K562 (cell line): ENCODE measurements at regions not wholly inside any gene's neighbourhood (a gene's known extent, or its start where the extent isn't known, plus 50 kb on each side); places are given as distances from the start of the nearest gene placed in this dataset.

Source experiments
- ATAC-seq: fragments of 200-7000 bp; cut with Tn5 transposase; 3 replicates; pipeline ENCODE4 v1.9.1; 2020; ENCODE audit warnings: moderate library complexity
- BruUV-seq: library from RNA; stranded (reverse); fragments of 400-500 nt; replicated peaks from 2 replicates; lab custom pipeline; 2021; lab: Mats Ljungman, UMichigan
- CTCF ChIA-PET: fragments of 300-600 bp; formaldehyde crosslinking; extraction: SDS; loops from one replicate; lab custom pipeline; 2021; ENCODE audit warnings: low intra/inter-chr PET ratio; lab: Yijun Ruan, JAX
- POLR2A ChIA-PET: fragments of 300-600, 350-650 bp; sonication (Branson Sonifier 250); formaldehyde crosslinking; extraction: SDS; loops from one replicate; lab custom pipeline; 2021; ENCODE audit warnings: antibody characterized with exemption, inconsistent platforms; lab: Yijun Ruan, JAX
- DNase-seq, 4 experiments: peaks; one replicate each; pipeline versions ENCODE4 v3.0.0 to v3.0.0-alpha.2; 2011 to 2018; ENCODE audit warnings: low spot score in 3 of 4, mixed read lengths in 3 of 4; ENCODE audit errors: extremely low read depth in 1 of 4
- FAIRE-seq: peaks from 2 replicates; lab custom pipeline; 2011; peaks lifted over from hg19 to GRCh38; lab: Jason Lieb, UNC
- H2AFZ ChIP-seq: 2 replicates; pipeline ENCODE4 v1.6.0; 2011; ENCODE audit warnings: low read depth, low read length, control low read depth, inconsistent platforms
- H3K27ac ChIP-seq: fragments of 200-600 bp; 3 replicates; pipeline ENCODE4 v1.8.0; 2011; ENCODE audit warnings: low read depth, mild to moderate bottlenecking, control low read depth, inconsistent platforms, low read length, moderate library complexity, mixed read lengths; ENCODE audit errors: extremely low read depth
- H3K27me3 ChIP-seq, 2 experiments: fragments of 300-600 bp in 1 of 2; 2 replicates in 1 of 2; 3 replicates in 1 of 2; pipeline versions ENCODE4 v1.6.0 to v1.8.0; 2011; ENCODE audit warnings: inconsistent platforms in 2 of 2, low read length in 2 of 2, mild to moderate bottlenecking in 1 of 2, mixed read lengths in 1 of 2, moderate library complexity in 1 of 2; ENCODE audit not compliant: control insufficient read depth in 2 of 2, insufficient read depth in 2 of 2
- H3K36me3 ChIP-seq: fragments of 300-600 bp; 3 replicates; pipeline ENCODE4 v1.8.0; 2011; ENCODE audit warnings: mild to moderate bottlenecking, low read length, inconsistent platforms; ENCODE audit not compliant: control insufficient read depth, insufficient read depth
- H3K4me1 ChIP-seq, 2 experiments: fragments of 200-600 bp in 1 of 2; replicated peaks in 1 of 2; 2 replicates in 1 of 2; 3 replicates in 1 of 2; pipeline versions ENCODE4 v1.5.1 to v1.8.0; 2011; ENCODE audit warnings: inconsistent platforms in 2 of 2, low read length in 2 of 2, mild to moderate bottlenecking in 1 of 2, mixed read lengths in 1 of 2, moderate library complexity in 1 of 2; ENCODE audit not compliant: control insufficient read depth in 2 of 2, insufficient read depth in 2 of 2
- H3K4me2 ChIP-seq: 2 replicates; pipeline ENCODE4 v1.6.1; 2011; ENCODE audit warnings: low read length, control low read depth, inconsistent platforms, mixed read lengths; ENCODE audit not compliant: insufficient read depth
- H3K4me3 ChIP-seq: fragments of 200-600 bp; sonication (generic), shearing (Covaris generic); 2 replicates; pipeline ENCODE4 v1.5.1; 2016; ENCODE audit warnings: control low read depth, inconsistent platforms
- H3K79me2 ChIP-seq: fragments of 200-600 bp; 3 replicates; pipeline ENCODE4 v1.8.0; 2011; ENCODE audit warnings: low read length, inconsistent platforms; ENCODE audit not compliant: control insufficient read depth, insufficient read depth
- H3K9ac ChIP-seq, 2 experiments: 2 replicates each; pipeline versions ENCODE4 v1.6.0 to v1.6.1; 2011; ENCODE audit warnings: low read depth in 2 of 2, low read length in 2 of 2, control low read depth in 1 of 2, inconsistent platforms in 1 of 2, mild to moderate bottlenecking in 1 of 2, mixed read lengths in 1 of 2; ENCODE audit not compliant: insufficient read depth in 1 of 2
- H3K9me1 ChIP-seq: one replicate; pipeline ENCODE4 v1.6.0; 2011; ENCODE audit warnings: inconsistent platforms, mild to moderate bottlenecking, low read length, moderate library complexity; ENCODE audit not compliant: control insufficient read depth, insufficient read depth
- H3K9me3 ChIP-seq: replicated peaks from 2 replicates; pipeline ENCODE4 v1.5.1; 2011; ENCODE audit warnings: low read depth, low read length, inconsistent platforms; ENCODE audit not compliant: control insufficient read depth, insufficient read depth
- H4K20me1 ChIP-seq: replicated peaks from 2 replicates; pipeline ENCODE4 v1.6.1; 2011; ENCODE audit warnings: low read length, inconsistent platforms, mixed read lengths; ENCODE audit not compliant: control insufficient read depth, insufficient read depth
- HEY1 ChIP-seq: fragments of 250-450 bp; sonication (Bioruptor Pico); IDR thresholded peaks from 2 replicates; pipeline ENCODE4 v1.5.0; 2020; ENCODE audit warnings: mild to moderate bottlenecking, moderate library complexity, borderline replicate concordance
- RB1 ChIP-seq: fragments of 450-650 bp; IDR thresholded peaks from 2 replicates; pipeline ENCODE4 v1.6.1; 2017; ENCODE audit warnings: low read depth, mild to moderate bottlenecking
- SMARCB1 ChIP-seq: IDR thresholded peaks from 2 replicates; pipeline ENCODE4 v1.6.1; 2011; ENCODE audit warnings: improper control_type of control experiment, low read depth; ENCODE audit not compliant: insufficient read length
- WGBS: fragments of 100-300 bp; shearing (Covaris generic); methylation state at CpG from one replicate; pipeline ENCODE4 v1.1.6; 2016; ENCODE audit warnings: low coverage, mixed read lengths; ENCODE audit not compliant: insufficient coverage; ENCODE audit errors: missing lambda C conversion rate; 5-methylcytosine and 5-hydroxymethylcytosine counted together
- in situ Hi-C: fragments of 300-500 bp; cut with MboI; formaldehyde crosslinking; loops from 4 replicates; pipeline ENCODE4 v1.15.0; 2018; ENCODE audit warnings: inconsistent platforms, mixed read lengths
- intact Hi-C: fragments of 100-400 bp; cut with micrococcal nuclease; formaldehyde crosslinking; loops from 2 replicates; pipeline ENCODE4 v1.14.2; 2022
- TF ChIP-seq, protein P1 (sequence below): sonication (generic); formaldehyde crosslinking; IDR thresholded peaks from 2 replicates; pipeline ENCODE4 v1.8.0; 2023; ENCODE audit warnings: missing genetic modification reagents, mild to moderate bottlenecking, borderline replicate concordance

DNA sequence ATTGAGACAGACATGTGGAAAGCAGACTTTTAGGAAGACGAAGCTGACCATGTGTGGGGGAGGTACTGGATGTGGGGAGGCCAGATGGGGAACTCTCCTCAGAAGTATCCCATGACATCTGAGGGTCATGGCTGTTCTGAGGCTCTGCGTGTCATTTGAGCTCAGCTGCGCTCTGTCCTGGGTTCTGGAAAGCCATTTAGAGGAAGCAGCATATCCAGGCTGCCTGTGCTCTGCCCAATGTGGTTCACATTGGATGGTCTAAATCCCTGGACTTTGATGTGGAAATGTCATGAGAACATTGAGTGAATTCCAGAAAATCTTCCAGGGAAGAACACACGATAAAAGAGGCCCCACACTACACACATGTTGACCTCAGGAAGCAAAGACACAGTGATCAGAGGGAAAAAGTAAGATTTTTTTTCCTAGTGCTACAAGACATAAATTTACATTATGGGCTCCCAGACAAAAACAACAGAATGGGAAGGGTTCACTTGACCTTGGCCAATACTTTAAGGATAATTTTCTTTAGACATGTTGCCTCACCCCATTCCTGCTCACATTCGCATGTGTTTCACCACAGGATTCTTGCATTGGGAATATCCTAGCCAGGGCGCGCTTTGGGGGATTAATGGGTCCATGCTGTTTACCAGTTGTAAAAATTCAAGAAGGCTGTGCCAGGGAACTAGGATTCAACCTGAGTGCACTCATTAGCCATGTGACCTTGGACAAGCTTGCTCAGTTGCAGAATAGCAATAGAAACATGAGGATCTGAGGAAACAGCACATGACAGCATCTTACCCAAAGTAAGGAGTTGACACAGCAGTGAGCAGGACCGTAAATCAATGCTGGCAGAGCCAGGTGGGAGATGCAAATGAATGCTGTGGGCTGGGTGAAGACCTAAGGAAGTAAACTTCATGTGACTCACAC lies 73.2 kb upstream of the C1QTNF7 start:
- Histone ChIP-seq H3K4me3 (no peak overlapping the region), H4K20me1 (no peaks in the 10 kb centered on the region), H3K4me2 (no peak overlapping the region), H3K9me3 (no peaks in the 10 kb centered on the region), H3K9me1 (no peaks in the 10 kb centered on the region), H2AFZ (no peak overlapping the region), H3K4me1 (no peaks in the 10 kb centered on the region), H3K27ac (no peak overlapping the region), H3K79me2 (no peaks in the 10 kb centered on the region), H3K27me3 (no peaks in the 10 kb centered on the region), H3K36me3 (no peaks in the 10 kb centered on the region), H3K9ac (no peak overlapping the region)
- CTCF ChIA-PET, result interaction anchor here (0.6 kb wide), 1 partner anchor 518 kb away, joined by 3 read pairs; no protein-coding TSS in a partner anchor
- intact Hi-C loops (no loop called here), in situ Hi-C loops (no loop called here)
- ATAC-seq (no peak), DNase-seq (no peak), FAIRE-seq (no peak)
- BruUV-seq, result no TSS peak
- TF ChIP-seq HEY1 (CRISPR knock-in tag), result no peak
- TF ChIP-seq SMARCB1, result no peak
- TF ChIP-seq, protein P1, sequence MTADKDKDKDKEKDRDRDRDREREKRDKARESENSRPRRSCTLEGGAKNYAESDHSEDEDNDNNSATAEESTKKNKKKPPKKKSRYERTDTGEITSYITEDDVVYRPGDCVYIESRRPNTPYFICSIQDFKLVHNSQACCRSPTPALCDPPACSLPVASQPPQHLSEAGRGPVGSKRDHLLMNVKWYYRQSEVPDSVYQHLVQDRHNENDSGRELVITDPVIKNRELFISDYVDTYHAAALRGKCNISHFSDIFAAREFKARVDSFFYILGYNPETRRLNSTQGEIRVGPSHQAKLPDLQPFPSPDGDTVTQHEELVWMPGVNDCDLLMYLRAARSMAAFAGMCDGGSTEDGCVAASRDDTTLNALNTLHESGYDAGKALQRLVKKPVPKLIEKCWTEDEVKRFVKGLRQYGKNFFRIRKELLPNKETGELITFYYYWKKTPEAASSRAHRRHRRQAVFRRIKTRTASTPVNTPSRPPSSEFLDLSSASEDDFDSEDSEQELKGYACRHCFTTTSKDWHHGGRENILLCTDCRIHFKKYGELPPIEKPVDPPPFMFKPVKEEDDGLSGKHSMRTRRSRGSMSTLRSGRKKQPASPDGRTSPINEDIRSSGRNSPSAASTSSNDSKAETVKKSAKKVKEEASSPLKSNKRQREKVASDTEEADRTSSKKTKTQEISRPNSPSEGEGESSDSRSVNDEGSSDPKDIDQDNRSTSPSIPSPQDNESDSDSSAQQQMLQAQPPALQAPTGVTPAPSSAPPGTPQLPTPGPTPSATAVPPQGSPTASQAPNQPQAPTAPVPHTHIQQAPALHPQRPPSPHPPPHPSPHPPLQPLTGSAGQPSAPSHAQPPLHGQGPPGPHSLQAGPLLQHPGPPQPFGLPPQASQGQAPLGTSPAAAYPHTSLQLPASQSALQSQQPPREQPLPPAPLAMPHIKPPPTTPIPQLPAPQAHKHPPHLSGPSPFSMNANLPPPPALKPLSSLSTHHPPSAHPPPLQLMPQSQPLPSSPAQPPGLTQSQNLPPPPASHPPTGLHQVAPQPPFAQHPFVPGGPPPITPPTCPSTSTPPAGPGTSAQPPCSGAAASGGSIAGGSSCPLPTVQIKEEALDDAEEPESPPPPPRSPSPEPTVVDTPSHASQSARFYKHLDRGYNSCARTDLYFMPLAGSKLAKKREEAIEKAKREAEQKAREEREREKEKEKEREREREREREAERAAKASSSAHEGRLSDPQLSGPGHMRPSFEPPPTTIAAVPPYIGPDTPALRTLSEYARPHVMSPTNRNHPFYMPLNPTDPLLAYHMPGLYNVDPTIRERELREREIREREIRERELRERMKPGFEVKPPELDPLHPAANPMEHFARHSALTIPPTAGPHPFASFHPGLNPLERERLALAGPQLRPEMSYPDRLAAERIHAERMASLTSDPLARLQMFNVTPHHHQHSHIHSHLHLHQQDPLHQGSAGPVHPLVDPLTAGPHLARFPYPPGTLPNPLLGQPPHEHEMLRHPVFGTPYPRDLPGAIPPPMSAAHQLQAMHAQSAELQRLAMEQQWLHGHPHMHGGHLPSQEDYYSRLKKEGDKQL (CRISPR knock-in tag), result no peak
- no peak for TF ChIP-seq RB1
- 1% methylated on average over 8 of the region's 8 CpGs for WGBS
- POLR2A ChIA-PET, result interaction anchor here (1.2 kb wide), 1 partner anchor 9 kb away, joined by 3 read pairs; no protein-coding TSS in a partner anchor
